HG02884 (cell line): ENCODE measurements at regions not wholly inside any gene's neighbourhood (a gene's known extent, or its start where the extent isn't known, plus 50 kb on each side); places are given as distances from the start of the nearest gene placed in this dataset.

ENCODE experiments used
- ATAC-seq: cut with Tn5 transposase; IDR thresholded peaks from one replicate; pipeline ENCODE4 v1.9.1; 2021; ENCODE audit warnings: mild to moderate bottlenecking, moderate library complexity; ENCODE audit not compliant: unreplicated experiment

GRCh38 chr1:58154256-58154655, 392.3 kb downstream of the OMA1 start:
- ATAC-seq: no peak

GRCh38 chr1:58152697-58153096, 393.8 kb downstream of the OMA1 start:
- ATAC-seq: no peak

- no peak for ATAC-seq
Observed at GRCh38 chr1:58149271-58149812, 397.2 kb downstream of the OMA1 start.

- ATAC-seq: no peak
Observed at GRCh38 chr1:58144698-58145270, 401.7 kb downstream of the OMA1 start.

- no peak for ATAC-seq
Observed at GRCh38 chr1:58143972-58144697, 402.4 kb downstream of the OMA1 start.

- ATAC-seq: no peak
Observed at GRCh38 chr1:58136387-58136786, 410.1 kb downstream of the OMA1 start.

GRCh38 chr1:58135821-58136321, 410.7 kb downstream of the OMA1 start:
- ATAC-seq: no peak

- ATAC-seq: no peak
Observed at GRCh38 chr1:58133562-58133961, 413.0 kb downstream of the OMA1 start.

- ATAC-seq: no peak
Observed at GRCh38 chr1:58123051-58123450, 423.5 kb downstream of the OMA1 start.

- ATAC-seq: no peak
Observed at GRCh38 chr1:58119971-58120370, 426.6 kb downstream of the OMA1 start.

GRCh38 chr1:58116284-58116683, 430.2 kb downstream of the OMA1 start:
- no peak for ATAC-seq

- no peak for ATAC-seq
Observed at GRCh38 chr1:58109646-58110200, 436.8 kb downstream of the OMA1 start.

- no peak for ATAC-seq
Observed at GRCh38 chr1:58108783-58109182, 437.7 kb downstream of the OMA1 start.

GRCh38 chr1:58107943-58108342, 438.6 kb downstream of the OMA1 start:
- ATAC-seq: no peak

- peak; percentile 77 for ATAC-seq
Observed at GRCh38 chr1:58104960-58105359, 441.6 kb downstream of the OMA1 start.

- ATAC-seq: no peak
Observed at GRCh38 chr1:58096714-58097113, 449.8 kb downstream of the OMA1 start.

GRCh38 chr1:58095183-58095582, 451.3 kb downstream of the OMA1 start:
- ATAC-seq: no peak

GRCh38 chr1:58094221-58094620, 452.3 kb downstream of the OMA1 start:
- ATAC-seq: no peak

GRCh38 chr1:58090640-58091039, 455.9 kb downstream of the OMA1 start:
- no peak for ATAC-seq

- no peak for ATAC-seq
Observed at GRCh38 chr1:58089898-58090534, 456.5 kb downstream of the OMA1 start.

GRCh38 chr1:58084266-58084665, 462.3 kb downstream of the OMA1 start:
- ATAC-seq: no peak

- no peak for ATAC-seq
Observed at GRCh38 chr1:58082596-58082995, 463.9 kb downstream of the OMA1 start.
